SK-N-SH treated with all-trans-retinoic acid at 6 μM for 48 hours (cell line): ENCODE measurements at regions not wholly inside any gene's neighbourhood (a gene's known extent, or its start where the extent isn't known, plus 50 kb on each side); places are given as distances from the start of the nearest gene placed in this dataset.

Experiments used
- CREB5 ChIP-seq: fragments of 250-450 bp; sonication (Bioruptor Pico); IDR thresholded peaks from 2 replicates; pipeline ENCODE4 v1.5.1; 2020; ENCODE audit warnings: low read depth, mild to moderate bottlenecking, moderate library complexity
- TOX ChIP-seq: fragments of 250-450 bp; sonication (Bioruptor Pico); IDR thresholded peaks from 2 replicates; pipeline ENCODE4 v1.8.0; 2021; ENCODE audit warnings: mild to moderate bottlenecking, moderate library complexity, borderline replicate concordance
- ZC3H10 ChIP-seq: fragments of 250-450 bp; sonication (Bioruptor Pico); IDR thresholded peaks from 2 replicates; pipeline ENCODE4 v1.5.1; 2021; ENCODE audit warnings: mild to moderate bottlenecking, moderate library complexity
- ZFP3 ChIP-seq: fragments of 250-450 bp; sonication (Bioruptor Pico); IDR thresholded peaks from 2 replicates; pipeline ENCODE4 v1.5.0; 2020; ENCODE audit warnings: mild to moderate bottlenecking, moderate library complexity

GRCh38 chrX:123080065-123080464 lies 104.0 kb upstream of the GRIA3 start:
- TF ChIP-seq TOX (CRISPR knock-in tag): no peak
- TF ChIP-seq ZC3H10: no peak
- no peak for TF ChIP-seq ZFP3 (CRISPR knock-in tag)
- TF ChIP-seq CREB5 (CRISPR knock-in tag): no peak
